HEK293 (cell line): ENCODE measurements at regions not wholly inside any gene's neighbourhood (a gene's known extent, or its start where the extent isn't known, plus 50 kb on each side); places are given as distances from the start of the nearest gene placed in this dataset.

Source experiments
- CTCF ChIA-PET: fragments of 350-600 bp; formaldehyde crosslinking; extraction: SDS; loops from one replicate; lab custom pipeline; 2021; ENCODE audit warnings: antibody characterized with exemption; lab: Yijun Ruan, JAX
- POLR2A ChIA-PET: fragments of 300-600 bp; formaldehyde crosslinking; extraction: SDS; loops from one replicate; lab custom pipeline; 2020; ENCODE audit warnings: antibody characterized with exemption, inconsistent platforms; lab: Yijun Ruan, JAX
- H3K27ac ChIP-seq: fragments of 200-500 bp; sonication (Bioruptor generic); 2 replicates; pipeline ENCODE4 v1.5.1; 2014; ENCODE audit warnings: low read depth, low read length, control low read depth, inconsistent platforms; ENCODE audit errors: extremely low read depth
- H3K36me3 ChIP-seq, 2 experiments: fragments of 200-500 bp in 1 of 2; sonication (Bioruptor generic) in 1 of 2; 1 replicate in 1 of 2; 2 replicates in 1 of 2; pipeline ENCODE4 v1.5.1; 2014 to 2017; ENCODE audit warnings: inconsistent platforms in 2 of 2, low read length in 2 of 2; ENCODE audit not compliant: control insufficient read depth in 2 of 2, insufficient read depth in 1 of 2
- H3K4me1 ChIP-seq: fragments of 200-500 bp; sonication (Bioruptor generic); 2 replicates; pipeline ENCODE4 v1.5.1; 2014; ENCODE audit warnings: mild to moderate bottlenecking, low read length, inconsistent platforms; ENCODE audit not compliant: control insufficient read depth, insufficient read depth
- H3K4me3 ChIP-seq: 2 replicates; pipeline ENCODE4 v1.5.1; 2011; ENCODE audit warnings: low read depth, mild to moderate bottlenecking, control low read depth, low read length, moderate library complexity
- H3K9me3 ChIP-seq: fragments of 200-500 bp; sonication (Bioruptor generic); 2 replicates; pipeline ENCODE4 v1.5.1; 2014; ENCODE audit warnings: low read depth, low read length, inconsistent platforms; ENCODE audit not compliant: control insufficient read depth, insufficient read depth
- GFI1B ChIP-seq: fragments of 450-650 bp; formaldehyde crosslinking; IDR thresholded peaks from 2 replicates; pipeline ENCODE4 v1.5.1; 2016; ENCODE audit warnings: missing biosample characterization, missing genetic modification characterization
- GLI2 ChIP-seq: fragments of 450-650 bp; formaldehyde crosslinking; IDR thresholded peaks from 2 replicates; pipeline ENCODE4; 2017; ENCODE audit warnings: missing biosample characterization, missing genetic modification characterization, low read depth, borderline replicate concordance
- GLIS1 ChIP-seq: fragments of 450-650 bp; formaldehyde crosslinking; IDR thresholded peaks from 2 replicates; pipeline ENCODE4 v1.5.1; 2016; ENCODE audit warnings: missing biosample characterization, missing genetic modification characterization
- HOXD13 ChIP-seq: sonication (generic); formaldehyde crosslinking; IDR thresholded peaks from 2 replicates; pipeline ENCODE4 v1.8.0; 2022; ENCODE audit warnings: missing genetic modification reagents, borderline replicate concordance
- PRDM1 ChIP-seq: fragments of 450-650 bp; formaldehyde crosslinking; IDR thresholded peaks from 2 replicates; pipeline ENCODE4; 2016; ENCODE audit warnings: missing biosample characterization, missing genetic modification characterization
- ZNF174 ChIP-seq: fragments of 450-650 bp; formaldehyde crosslinking; IDR thresholded peaks from 2 replicates; pipeline ENCODE4 v1.5.0; 2017; ENCODE audit warnings: missing biosample characterization, mild to moderate bottlenecking, missing genetic modification characterization
- ZNF248 ChIP-seq: fragments of 450-650 bp; formaldehyde crosslinking; IDR thresholded peaks from 2 replicates; pipeline ENCODE4 v1.5.1; 2017; ENCODE audit warnings: missing biosample characterization, missing genetic modification characterization
- ZNF274 ChIP-seq, 2 experiments: fragments of 200-500 bp in 1 of 2; fragments of 450-650 bp in 1 of 2; sonication (Bioruptor generic) in 1 of 2; formaldehyde crosslinking in 1 of 2; IDR thresholded peaks; 2 replicates each; pipeline versions ENCODE4 v1.5.1 to v1.6.1; 2014 to 2016; ENCODE audit warnings: borderline replicate concordance in 1 of 2, inconsistent platforms in 1 of 2, low read length in 1 of 2, missing biosample characterization in 1 of 2, missing genetic modification characterization in 1 of 2
- ZNF280D ChIP-seq: fragments of 450-650 bp; formaldehyde crosslinking; IDR thresholded peaks from 2 replicates; pipeline ENCODE4 v1.5.1; 2016; ENCODE audit warnings: missing biosample characterization, missing genetic modification characterization
- ZNF335 ChIP-seq: fragments of 450-650 bp; formaldehyde crosslinking; conservative IDR thresholded peaks from 2 replicates; pipeline ENCODE4 v1.5.1; 2016; ENCODE audit warnings: missing biosample characterization, missing genetic modification characterization
- ZNF350 ChIP-seq: fragments of 450-650 bp; formaldehyde crosslinking; IDR thresholded peaks from 2 replicates; pipeline ENCODE4 v1.5.0; 2017; ENCODE audit warnings: missing biosample characterization, mild to moderate bottlenecking, missing genetic modification characterization
- ZNF37A ChIP-seq: fragments of 450-650 bp; IDR thresholded peaks from 2 replicates; pipeline ENCODE4 v1.5.1; 2018; ENCODE audit warnings: missing biosample characterization, missing genetic modification characterization
- ZNF433 ChIP-seq: fragments of 450-650 bp; formaldehyde crosslinking; IDR thresholded peaks from 2 replicates; pipeline ENCODE4 v1.5.1; 2016; ENCODE audit warnings: missing biosample characterization, missing genetic modification characterization, low read depth
- ZNF561 ChIP-seq: fragments of 450-650 bp; IDR thresholded peaks from 2 replicates; pipeline ENCODE4 v1.5.1; 2018; ENCODE audit warnings: missing biosample characterization, missing genetic modification characterization, borderline replicate concordance
- ZNF571 ChIP-seq: fragments of 450-650 bp; formaldehyde crosslinking; IDR thresholded peaks from 2 replicates; pipeline ENCODE4 v1.5.0; 2017; ENCODE audit warnings: missing biosample characterization, missing genetic modification characterization
- ZNF843 ChIP-seq: fragments of 450-650 bp; formaldehyde crosslinking; IDR thresholded peaks from 2 replicates; pipeline ENCODE4 v1.5.1; 2016; ENCODE audit warnings: missing biosample characterization, missing genetic modification characterization
- ZSCAN23 ChIP-seq: fragments of 450-650 bp; formaldehyde crosslinking; IDR thresholded peaks from 2 replicates; pipeline ENCODE4 v1.5.1; 2016; ENCODE audit warnings: missing biosample characterization, missing genetic modification characterization
- TF ChIP-seq, protein P1 (sequence below): fragments of 450-650 bp; formaldehyde crosslinking; IDR thresholded peaks from 2 replicates; pipeline ENCODE4 v1.5.1; 2016; ENCODE audit warnings: missing biosample characterization, missing genetic modification characterization
- TF ChIP-seq, protein P2 (sequence below): fragments of 450-650 bp; formaldehyde crosslinking; IDR thresholded peaks from 2 replicates; pipeline ENCODE4 v1.5.1; 2016; ENCODE audit warnings: missing biosample characterization, missing genetic modification characterization

DNA sequence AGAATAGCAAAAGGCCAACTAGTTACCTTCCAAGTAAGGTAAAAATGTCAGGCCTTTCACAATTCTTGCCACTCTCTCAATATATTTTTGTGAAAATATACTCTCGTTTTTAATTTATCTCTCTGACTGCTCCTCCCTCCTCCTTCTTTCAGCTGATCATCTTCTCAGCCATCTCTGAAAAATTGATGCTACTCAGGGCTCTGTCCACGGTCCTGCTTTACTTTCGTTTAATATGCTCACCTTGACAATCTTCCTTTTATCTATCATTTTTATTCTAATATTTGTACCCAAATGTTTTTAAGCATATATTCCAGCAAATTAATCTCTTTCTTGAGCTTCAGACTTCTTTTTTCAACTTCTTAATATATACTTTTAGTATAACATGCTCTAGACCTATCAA, 1362.1 kb downstream of the ROBO1 start:
- Histone ChIP-seq H3K27ac (no peak overlapping the region), H3K9me3 (no peaks in the 10 kb centered on the region), H3K36me3 (no peaks in the 10 kb centered on the region), H3K4me3 (no peak overlapping the region), H3K4me1 (no peaks in the 10 kb centered on the region)
- ChIA-PET POLR2A (no interaction called here), CTCF (no interaction called here)
- TF ChIP-seq ZNF274 (IDR thresholded peaks at IDR 0.05; ENCODE audit: low read length) (no peak), ZNF274 (tag by site-specific recombination; IDR thresholded peaks at IDR 0.05; ENCODE audit: borderline replicate concordance) (no peak), GLIS1 (tag by site-specific recombination) (no peak), PRDM1 (tag by site-specific recombination) (no peak), ZNF350 (no peak), ZNF335 (no peak)
- TF ChIP-seq, protein P1, sequence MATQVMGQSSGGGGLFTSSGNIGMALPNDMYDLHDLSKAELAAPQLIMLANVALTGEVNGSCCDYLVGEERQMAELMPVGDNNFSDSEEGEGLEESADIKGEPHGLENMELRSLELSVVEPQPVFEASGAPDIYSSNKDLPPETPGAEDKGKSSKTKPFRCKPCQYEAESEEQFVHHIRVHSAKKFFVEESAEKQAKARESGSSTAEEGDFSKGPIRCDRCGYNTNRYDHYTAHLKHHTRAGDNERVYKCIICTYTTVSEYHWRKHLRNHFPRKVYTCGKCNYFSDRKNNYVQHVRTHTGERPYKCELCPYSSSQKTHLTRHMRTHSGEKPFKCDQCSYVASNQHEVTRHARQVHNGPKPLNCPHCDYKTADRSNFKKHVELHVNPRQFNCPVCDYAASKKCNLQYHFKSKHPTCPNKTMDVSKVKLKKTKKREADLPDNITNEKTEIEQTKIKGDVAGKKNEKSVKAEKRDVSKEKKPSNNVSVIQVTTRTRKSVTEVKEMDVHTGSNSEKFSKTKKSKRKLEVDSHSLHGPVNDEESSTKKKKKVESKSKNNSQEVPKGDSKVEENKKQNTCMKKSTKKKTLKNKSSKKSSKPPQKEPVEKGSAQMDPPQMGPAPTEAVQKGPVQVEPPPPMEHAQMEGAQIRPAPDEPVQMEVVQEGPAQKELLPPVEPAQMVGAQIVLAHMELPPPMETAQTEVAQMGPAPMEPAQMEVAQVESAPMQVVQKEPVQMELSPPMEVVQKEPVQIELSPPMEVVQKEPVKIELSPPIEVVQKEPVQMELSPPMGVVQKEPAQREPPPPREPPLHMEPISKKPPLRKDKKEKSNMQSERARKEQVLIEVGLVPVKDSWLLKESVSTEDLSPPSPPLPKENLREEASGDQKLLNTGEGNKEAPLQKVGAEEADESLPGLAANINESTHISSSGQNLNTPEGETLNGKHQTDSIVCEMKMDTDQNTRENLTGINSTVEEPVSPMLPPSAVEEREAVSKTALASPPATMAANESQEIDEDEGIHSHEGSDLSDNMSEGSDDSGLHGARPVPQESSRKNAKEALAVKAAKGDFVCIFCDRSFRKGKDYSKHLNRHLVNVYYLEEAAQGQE = peak; percentile 82

- Histone ChIP-seq H3K27ac (no peak overlapping the region), H3K4me1 (no peaks in the 10 kb centered on the region), H3K36me3 (no peaks in the 10 kb centered on the region), H3K9me3 (no peaks in the 10 kb centered on the region), H3K4me3 (no peak overlapping the region)
- POLR2A ChIA-PET = no interaction called here
- CTCF ChIA-PET = no interaction called here
- TF ChIP-seq HOXD13 (CRISPR knock-in tag) (no peak), ZNF248 (no peak), GFI1B (no peak), ZNF37A (tag by site-specific recombination) (no peak), GLI2 (no peak), ZNF571 (tag by site-specific recombination) (no peak), ZNF280D (tag by site-specific recombination) (no peak), ZNF174 (no peak), ZNF433 (tag by site-specific recombination) (no peak), ZSCAN23 (tag by site-specific recombination) (no peak), ZNF843 (no peak), ZNF561 (tag by site-specific recombination) (no peak)
- TF ChIP-seq, protein P2, sequence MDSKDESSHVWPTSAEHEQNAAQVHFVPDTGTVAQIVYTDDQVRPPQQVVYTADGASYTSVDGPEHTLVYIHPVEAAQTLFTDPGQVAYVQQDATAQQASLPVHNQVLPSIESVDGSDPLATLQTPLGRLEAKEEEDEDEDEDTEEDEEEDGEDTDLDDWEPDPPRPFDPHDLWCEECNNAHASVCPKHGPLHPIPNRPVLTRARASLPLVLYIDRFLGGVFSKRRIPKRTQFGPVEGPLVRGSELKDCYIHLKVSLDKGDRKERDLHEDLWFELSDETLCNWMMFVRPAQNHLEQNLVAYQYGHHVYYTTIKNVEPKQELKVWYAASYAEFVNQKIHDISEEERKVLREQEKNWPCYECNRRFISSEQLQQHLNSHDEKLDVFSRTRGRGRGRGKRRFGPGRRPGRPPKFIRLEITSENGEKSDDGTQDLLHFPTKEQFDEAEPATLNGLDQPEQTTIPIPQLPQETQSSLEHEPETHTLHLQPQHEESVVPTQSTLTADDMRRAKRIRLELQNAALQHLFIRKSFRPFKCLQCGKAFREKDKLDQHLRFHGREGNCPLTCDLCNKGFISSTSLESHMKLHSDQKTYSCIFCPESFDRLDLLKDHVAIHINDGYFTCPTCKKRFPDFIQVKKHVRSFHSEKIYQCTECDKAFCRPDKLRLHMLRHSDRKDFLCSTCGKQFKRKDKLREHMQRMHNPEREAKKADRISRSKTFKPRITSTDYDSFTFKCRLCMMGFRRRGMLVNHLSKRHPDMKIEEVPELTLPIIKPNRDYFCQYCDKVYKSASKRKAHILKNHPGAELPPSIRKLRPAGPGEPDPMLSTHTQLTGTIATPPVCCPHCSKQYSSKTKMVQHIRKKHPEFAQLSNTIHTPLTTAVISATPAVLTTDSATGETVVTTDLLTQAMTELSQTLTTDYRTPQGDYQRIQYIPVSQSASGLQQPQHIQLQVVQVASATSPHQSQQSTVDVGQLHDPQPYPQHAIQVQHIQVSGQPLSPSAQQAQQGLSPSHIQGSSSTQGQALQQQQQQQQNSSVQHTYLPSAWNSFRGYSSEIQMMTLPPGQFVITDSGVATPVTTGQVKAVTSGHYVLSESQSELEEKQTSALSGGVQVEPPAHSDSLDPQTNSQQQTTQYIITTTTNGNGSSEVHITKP (tag by site-specific recombination) = no peak
Observed at GRCh38 chr3:78406396-78406795, 1361.4 kb downstream of the ROBO1 start.
